ENCODE measurements at regions not wholly inside any gene's neighbourhood (a gene's known extent, or its start where the extent isn't known, plus 50 kb on each side); places are given as distances from the start of the nearest gene placed in this dataset.

GRCh38 chr10:104518891-104519290 is 122.2 kb upstream of the SORCS3 start:
- TF ChIP-seq CTCF (IDR thresholded peaks at IDR 0.05) (no peak), POLR2A (IDR thresholded peaks at IDR 0.05) (no peak)
